ENCODE measurements at regions not wholly inside any gene's neighbourhood (a gene's known extent, or its start where the extent isn't known, plus 50 kb on each side); places are given as distances from the start of the nearest gene placed in this dataset.

GRCh38 chr10:83357627-83358026, 781.7 kb upstream of the GHITM start:
- no peak for TF ChIP-seq CTCF (IDR thresholded peaks at IDR 0.05)
- no peak for TF ChIP-seq EP300 (IDR thresholded peaks at IDR 0.05)
- TF ChIP-seq POLR2A (IDR thresholded peaks at IDR 0.05): no peak
